DND-41 (cell line): ENCODE measurements at regions not wholly inside any gene's neighbourhood (a gene's known extent, or its start where the extent isn't known, plus 50 kb on each side); places are given as distances from the start of the nearest gene placed in this dataset.
"Not testable (repeated sequence)": the region's sequence is repeated elsewhere in the genome, so short reads cannot be mapped to it uniquely, and the experiment has no call there.

Experiments
- ATAC-seq: fragments of 200-7000 bp; cut with Tn5 transposase; 3 replicates; pipeline ENCODE4 v1.9.1; 2021; ENCODE audit warnings: low read depth; ENCODE audit not compliant: insufficient read depth
- DNase-seq: peaks from one replicate; pipeline ENCODE4 v3.0.0-alpha.2; 2020
- H2AFZ ChIP-seq: 2 replicates; pipeline ENCODE4 v1.6.0; 2012; ENCODE audit warnings: low read depth, low read length
- H3K27ac ChIP-seq: 2 replicates; pipeline ENCODE4 v1.5.1; 2012; ENCODE audit warnings: low read length, inconsistent platforms
- H3K27me3 ChIP-seq: fragments of 200-600 bp; sonication (generic); 2 replicates; pipeline ENCODE4 v1.6.0; 2012; ENCODE audit warnings: low read length, mild to moderate bottlenecking, inconsistent platforms; ENCODE audit not compliant: insufficient read depth, poor library complexity
- H3K36me3 ChIP-seq: 2 replicates; pipeline ENCODE4 v1.5.1; 2012; ENCODE audit warnings: low read length, inconsistent platforms; ENCODE audit not compliant: insufficient read depth
- H3K4me1 ChIP-seq: 2 replicates; pipeline ENCODE4 v1.5.1; 2012; ENCODE audit warnings: mild to moderate bottlenecking, low read length; ENCODE audit not compliant: insufficient read depth
- H3K4me2 ChIP-seq: 2 replicates; pipeline ENCODE4 v1.6.0; 2012; ENCODE audit warnings: mild to moderate bottlenecking, moderate library complexity, low read length, inconsistent platforms; ENCODE audit not compliant: insufficient read depth
- H3K4me3 ChIP-seq, 2 experiments: fragments of 200-600 bp in 1 of 2; shearing (Covaris generic) in 1 of 2; 2 replicates each; pipeline ENCODE4 v1.5.1; 2012 to 2016; ENCODE audit warnings: inconsistent platforms in 2 of 2, low read length in 2 of 2, mild to moderate bottlenecking in 2 of 2, low read depth in 1 of 2, moderate library complexity in 1 of 2
- H3K79me2 ChIP-seq: 2 replicates; pipeline ENCODE4 v1.6.0; 2012; ENCODE audit warnings: low read length, inconsistent platforms; ENCODE audit not compliant: insufficient read depth
- H3K9ac ChIP-seq: 2 replicates; pipeline ENCODE4 v1.6.0; 2012; ENCODE audit warnings: low read depth, mild to moderate bottlenecking, inconsistent platforms, low read length, moderate library complexity
- H3K9me3 ChIP-seq: 2 replicates; pipeline ENCODE4 v1.5.1; 2012; ENCODE audit warnings: low read length, moderate library complexity, mild to moderate bottlenecking, inconsistent platforms; ENCODE audit not compliant: insufficient read depth, severe bottlenecking
- H4K20me1 ChIP-seq: 2 replicates; pipeline ENCODE4 v1.6.0; 2012; ENCODE audit warnings: low read length; ENCODE audit not compliant: insufficient read depth
- EZH2 ChIP-seq: IDR thresholded peaks from 3 replicates; pipeline ENCODE4 v1.6.1; 2012; ENCODE audit warnings: borderline replicate concordance, low read depth, mild to moderate bottlenecking, moderate library complexity, low read length, inconsistent platforms; ENCODE audit not compliant: severe bottlenecking
- TF ChIP-seq, protein P1 (sequence below): IDR thresholded peaks from 2 replicates; pipeline ENCODE4 v1.5.1; 2012; ENCODE audit warnings: borderline replicate concordance, low read length, moderate library complexity, mild to moderate bottlenecking; ENCODE audit not compliant: poor library complexity, severe bottlenecking; ENCODE audit errors: extremely low read depth

DNA sequence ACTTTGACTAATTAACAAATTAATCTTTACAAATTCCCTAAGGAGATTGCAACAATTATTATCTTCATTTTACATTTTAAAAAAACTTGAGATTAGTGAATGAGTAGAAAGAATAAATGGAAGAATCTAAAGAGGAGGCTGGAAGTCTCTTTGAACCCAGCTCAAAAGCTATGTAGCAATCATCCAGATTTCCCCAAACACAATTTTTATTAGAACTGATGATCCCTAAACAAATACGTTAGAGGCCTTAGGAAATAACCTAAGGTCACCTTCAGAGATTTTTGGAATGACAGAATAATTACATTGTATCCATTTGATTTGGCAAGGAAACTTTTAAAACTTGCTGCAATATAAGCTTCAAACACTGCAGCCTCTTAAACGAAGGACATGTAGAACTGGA, 242.4 kb upstream of the LYPLAL1 start:
- no peaks in the 10 kb centered on the region for H3K9me3 ChIP-seq
- ATAC-seq (no peak), DNase-seq (no peak)
- H3K4me2 ChIP-seq: no peak overlapping the region
- no peaks in the 10 kb centered on the region for H3K4me1 ChIP-seq
- no peak overlapping the region for H3K27ac ChIP-seq
- H4K20me1 ChIP-seq: no peaks in the 10 kb centered on the region
- H3K4me3 ChIP-seq: no peak overlapping the region
- no peak overlapping the region for H2AFZ ChIP-seq
- H3K9ac ChIP-seq: no peak overlapping the region
- H3K27me3 ChIP-seq: no peaks in the 10 kb centered on the region
- H3K79me2 ChIP-seq: no peaks in the 10 kb centered on the region
- no peaks in the 10 kb centered on the region for H3K36me3 ChIP-seq
- no peak for TF ChIP-seq EZH2
- TF ChIP-seq, protein P1, sequence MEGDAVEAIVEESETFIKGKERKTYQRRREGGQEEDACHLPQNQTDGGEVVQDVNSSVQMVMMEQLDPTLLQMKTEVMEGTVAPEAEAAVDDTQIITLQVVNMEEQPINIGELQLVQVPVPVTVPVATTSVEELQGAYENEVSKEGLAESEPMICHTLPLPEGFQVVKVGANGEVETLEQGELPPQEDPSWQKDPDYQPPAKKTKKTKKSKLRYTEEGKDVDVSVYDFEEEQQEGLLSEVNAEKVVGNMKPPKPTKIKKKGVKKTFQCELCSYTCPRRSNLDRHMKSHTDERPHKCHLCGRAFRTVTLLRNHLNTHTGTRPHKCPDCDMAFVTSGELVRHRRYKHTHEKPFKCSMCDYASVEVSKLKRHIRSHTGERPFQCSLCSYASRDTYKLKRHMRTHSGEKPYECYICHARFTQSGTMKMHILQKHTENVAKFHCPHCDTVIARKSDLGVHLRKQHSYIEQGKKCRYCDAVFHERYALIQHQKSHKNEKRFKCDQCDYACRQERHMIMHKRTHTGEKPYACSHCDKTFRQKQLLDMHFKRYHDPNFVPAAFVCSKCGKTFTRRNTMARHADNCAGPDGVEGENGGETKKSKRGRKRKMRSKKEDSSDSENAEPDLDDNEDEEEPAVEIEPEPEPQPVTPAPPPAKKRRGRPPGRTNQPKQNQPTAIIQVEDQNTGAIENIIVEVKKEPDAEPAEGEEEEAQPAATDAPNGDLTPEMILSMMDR: no peak

DNA sequence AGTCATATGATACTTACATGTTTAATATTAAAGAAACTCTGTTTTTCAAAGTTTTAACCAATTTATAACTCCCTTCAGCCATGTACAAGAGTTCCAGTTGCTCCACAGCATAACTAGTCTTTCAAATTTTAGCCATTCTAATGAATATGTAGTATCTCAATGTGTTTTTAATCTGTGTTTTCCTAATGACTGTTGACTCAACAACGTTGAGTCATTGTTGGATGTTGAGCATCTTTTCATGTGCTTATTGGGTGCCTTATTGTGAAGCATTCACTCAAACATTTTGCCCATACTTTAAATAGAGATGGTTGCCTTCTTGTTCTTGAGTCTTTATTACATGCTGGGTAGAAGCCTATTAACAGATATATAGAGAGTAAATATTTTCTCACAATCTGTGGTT, 240.2 kb upstream of the LYPLAL1 start:
- H3K79me2 ChIP-seq: no peaks in the 10 kb centered on the region
- H3K9me3 ChIP-seq: no peaks in the 10 kb centered on the region
- H3K4me3 ChIP-seq: no peak overlapping the region
- no peak overlapping the region for H3K27ac ChIP-seq
- no peaks in the 10 kb centered on the region for H3K36me3 ChIP-seq
- no peaks in the 10 kb centered on the region for H3K27me3 ChIP-seq
- no peak overlapping the region for H3K4me2 ChIP-seq
- no peaks in the 10 kb centered on the region for H4K20me1 ChIP-seq
- no peak for TF ChIP-seq EZH2
- TF ChIP-seq, protein P1: no peak
- ATAC-seq (no peak), DNase-seq (no peak)
- no peak overlapping the region for H2AFZ ChIP-seq
- no peak overlapping the region for H3K9ac ChIP-seq
- H3K4me1 ChIP-seq: no peaks in the 10 kb centered on the region

DNA sequence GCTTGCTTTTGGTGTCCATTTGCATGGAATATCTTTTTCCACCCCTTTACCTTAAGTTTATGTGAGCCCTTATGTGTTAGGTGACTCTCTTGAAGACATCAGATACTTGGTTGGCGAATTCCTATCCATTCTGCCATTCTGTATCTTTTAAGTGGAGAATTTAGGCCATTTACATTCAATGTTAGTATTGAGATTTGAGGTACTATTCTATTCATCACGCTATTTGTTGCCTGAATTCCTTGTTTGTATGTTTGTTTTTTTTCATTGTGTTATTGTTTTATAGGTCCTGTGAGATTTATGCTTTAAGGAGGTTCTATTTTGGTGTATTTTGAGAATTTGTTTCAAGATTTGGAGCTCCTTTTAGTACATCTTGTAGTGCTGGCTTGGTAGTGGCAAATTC, 238.3 kb upstream of the LYPLAL1 start:
- H2AFZ ChIP-seq, H3K4me2 ChIP-seq, H3K9ac ChIP-seq, H3K9me3 ChIP-seq, H3K4me1 ChIP-seq, H3K4me3 ChIP-seq, H3K27ac ChIP-seq, H3K79me2 ChIP-seq, H4K20me1 ChIP-seq, ATAC-seq, H3K36me3 ChIP-seq, H3K27me3 ChIP-seq, DNase-seq: not testable (repeated sequence)

DNA sequence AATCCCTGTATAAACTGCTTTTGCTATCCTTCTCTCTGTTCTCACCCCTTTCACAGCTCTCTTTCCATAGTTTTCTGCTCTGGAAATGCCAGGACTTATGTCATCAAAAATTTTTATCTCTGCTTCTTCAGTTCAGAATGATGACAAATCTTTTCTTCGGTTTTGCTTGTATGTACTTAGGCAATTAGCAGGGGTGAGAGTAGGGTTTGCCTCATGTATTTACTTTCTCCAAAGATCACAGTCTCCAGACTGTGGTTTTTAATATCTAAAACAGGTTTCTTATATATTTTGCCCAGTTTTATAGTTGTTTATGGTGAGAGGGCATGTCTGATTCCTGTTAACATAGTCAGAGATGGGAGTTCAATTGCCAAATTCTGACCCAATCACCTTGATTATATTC, 235.4 kb upstream of the LYPLAL1 start:
- no peak overlapping the region for H3K9ac ChIP-seq
- no peaks in the 10 kb centered on the region for H4K20me1 ChIP-seq
- H2AFZ ChIP-seq: no peak overlapping the region
- no peaks in the 10 kb centered on the region for H3K36me3 ChIP-seq
- H3K9me3 ChIP-seq: no peaks in the 10 kb centered on the region
- no peak for ATAC-seq
- no peaks in the 10 kb centered on the region for H3K79me2 ChIP-seq
- no peak overlapping the region for H3K4me3 ChIP-seq
- H3K27ac ChIP-seq: no peak overlapping the region
- H3K4me2 ChIP-seq: no peak overlapping the region
- TF ChIP-seq, protein P1: no peak
- no peak for TF ChIP-seq EZH2
- H3K4me1 ChIP-seq: no peaks in the 10 kb centered on the region
- DNase-seq: no peak
- H3K27me3 ChIP-seq: no peaks in the 10 kb centered on the region
